Suprapubic skin (tissue), 4 donors: ENCODE measurements at regions not wholly inside any gene's neighbourhood (a gene's known extent, or its start where the extent isn't known, plus 50 kb on each side); places are given as distances from the start of the nearest gene placed in this dataset.

Experiments used
- DNase-seq, 2 donors: peaks; one replicate each; pipeline ENCODE4 v3.0.0-alpha.2; 2019; ENCODE audit warnings: low spot score in 2 of 2
- H3K27ac ChIP-seq: fragments of 200-600 bp; sonication (generic); one replicate; pipeline ENCODE4 v1.5.1; 2019
- H3K27me3 ChIP-seq: fragments of 200-600 bp; sonication (generic); one replicate; pipeline ENCODE4 v1.5.1; 2019
- H3K36me3 ChIP-seq: fragments of 200-600 bp; sonication (generic); one replicate; pipeline ENCODE4 v1.5.1; 2019
- H3K4me1 ChIP-seq: fragments of 200-600 bp; sonication (generic); one replicate; pipeline ENCODE4 v1.5.1; 2019
- H3K4me3 ChIP-seq: fragments of 200-600 bp; sonication (generic); one replicate; pipeline ENCODE4 v1.5.1; 2019; ENCODE audit warnings: mild to moderate bottlenecking
- H3K9me3 ChIP-seq: fragments of 200-600 bp; sonication (generic); one replicate; pipeline ENCODE4 v1.5.1; 2019
- CTCF ChIP-seq, 2 donors: fragments of 200-600 bp in 1 of 2; fragments of 450-650 bp in 1 of 2; sonication (generic) in 1 of 2; IDR thresholded peaks; one replicate each; pipeline ENCODE4 v1.5.1; 2016 to 2019; ENCODE audit warnings: antibody characterized with exemption in 2 of 2, mild to moderate bottlenecking in 1 of 2, moderate library complexity in 1 of 2
- EP300 ChIP-seq: sonication (generic); formaldehyde crosslinking; IDR thresholded peaks from one replicate; pipeline ENCODE4 v1.6.1; 2017; ENCODE audit warnings: antibody characterized with exemption
- POLR2A ChIP-seq, 2 donors: fragments of 450-650 bp; IDR thresholded peaks; one replicate each; pipeline ENCODE4 v1.6.1; 2017; ENCODE audit warnings: antibody characterized with exemption in 2 of 2, mild to moderate bottlenecking in 2 of 2, moderate library complexity in 2 of 2
- POLR2AphosphoS5 ChIP-seq, 3 donors: sonication (generic); formaldehyde crosslinking; IDR thresholded peaks; one replicate each; pipeline ENCODE4 v1.6.1; 2017; ENCODE audit warnings: antibody characterized with exemption in 3 of 3
- WGBS: methylation state at CpG from one replicate; pipeline ENCODE4 v1.1.5; 2018; 5-methylcytosine and 5-hydroxymethylcytosine counted together

GRCh38 chr4:66926687-66927086, 618.6 kb downstream of the CENPC start:
- 95% methylated on average over 3 of the region's 3 CpGs for WGBS

GRCh38 chr4:66923081-66923865, 622.0 kb downstream of the CENPC start:
- no peaks in the 10 kb centered on the region for H3K9me3 ChIP-seq
- TF ChIP-seq POLR2AphosphoS5 (IDR thresholded peaks at IDR 0.05) (no peak), CTCF (IDR thresholded peaks at IDR 0.05) (no peak), POLR2A (IDR thresholded peaks at IDR 0.05) (no peak), EP300 (no peak)
- H3K27me3 ChIP-seq: no peaks in the 10 kb centered on the region
- no peak for DNase-seq
- H3K4me1 ChIP-seq: no peaks in the 10 kb centered on the region
- H3K36me3 ChIP-seq: no peaks in the 10 kb centered on the region
- H3K4me3 ChIP-seq: no peak overlapping the region
- H3K27ac ChIP-seq: no peak overlapping the region

More at GRCh38 chr4:66926687-66927086, 618.6 kb downstream of the CENPC start:
- Histone ChIP-seq H3K9me3 (no peaks in the 10 kb centered on the region), H3K4me1 (no peaks in the 10 kb centered on the region), H3K4me3 (no peak overlapping the region), H3K27me3 (no peaks in the 10 kb centered on the region), H3K27ac (no peak overlapping the region), H3K36me3 (no peaks in the 10 kb centered on the region)
- DNase-seq: no peak
- no peak for TF ChIP-seq EP300
- no peak for TF ChIP-seq POLR2A (IDR thresholded peaks at IDR 0.05)
- no peak for TF ChIP-seq POLR2AphosphoS5 (IDR thresholded peaks at IDR 0.05)
- no peak for TF ChIP-seq CTCF (IDR thresholded peaks at IDR 0.05)

- DNase-seq: no peak
- no peak for TF ChIP-seq EP300
- TF ChIP-seq POLR2AphosphoS5 (IDR thresholded peaks at IDR 0.05): no peak
- TF ChIP-seq CTCF (IDR thresholded peaks at IDR 0.05): no peak
- TF ChIP-seq POLR2A (IDR thresholded peaks at IDR 0.05): no peak
- H3K27me3 ChIP-seq: no peaks in the 10 kb centered on the region
- no peaks in the 10 kb centered on the region for H3K9me3 ChIP-seq
- no peaks in the 10 kb centered on the region for H3K36me3 ChIP-seq
- H3K4me3 ChIP-seq: no peak overlapping the region
- 66% methylated on average over 5 of the region's 5 CpGs for WGBS
- H3K4me1 ChIP-seq: no peaks in the 10 kb centered on the region
- no peak overlapping the region for H3K27ac ChIP-seq
Observed at GRCh38 chr4:66921433-66921832, 623.9 kb downstream of the CENPC start.

GRCh38 chr4:66920514-66920913, 624.8 kb downstream of the CENPC start:
- no peak overlapping the region for H3K4me3 ChIP-seq
- WGBS: 91% methylated on average over 10 of the region's 10 CpGs
- no peak for DNase-seq
- TF ChIP-seq CTCF (IDR thresholded peaks at IDR 0.05): no peak
- no peak for TF ChIP-seq EP300
- no peak for TF ChIP-seq POLR2AphosphoS5 (IDR thresholded peaks at IDR 0.05)
- TF ChIP-seq POLR2A (IDR thresholded peaks at IDR 0.05): no peak
- H3K27ac ChIP-seq: no peak overlapping the region
- no peaks in the 10 kb centered on the region for H3K4me1 ChIP-seq
- no peaks in the 10 kb centered on the region for H3K9me3 ChIP-seq
- H3K36me3 ChIP-seq: no peaks in the 10 kb centered on the region
- H3K27me3 ChIP-seq: no peaks in the 10 kb centered on the region

- WGBS: 31% methylated on average over 2 of the region's 2 CpGs
Observed at GRCh38 chr4:66911880-66912279, 633.4 kb downstream of the CENPC start.

More at GRCh38 chr4:66911880-66912279, 633.4 kb downstream of the CENPC start:
- no peak for DNase-seq
- Histone ChIP-seq H3K9me3 (no peaks in the 10 kb centered on the region), H3K27ac (no peak overlapping the region), H3K4me1 (no peaks in the 10 kb centered on the region), H3K36me3 (no peaks in the 10 kb centered on the region), H3K27me3 (no peaks in the 10 kb centered on the region), H3K4me3 (no peak overlapping the region)
- TF ChIP-seq CTCF (IDR thresholded peaks at IDR 0.05) (no peak), POLR2A (IDR thresholded peaks at IDR 0.05) (no peak), POLR2AphosphoS5 (IDR thresholded peaks at IDR 0.05) (no peak), EP300 (no peak)
